ENCODE measurements at regions not wholly inside any gene's neighbourhood (a gene's known extent, or its start where the extent isn't known, plus 50 kb on each side); places are given as distances from the start of the nearest gene placed in this dataset.
A peak's percentile ranks its signal among the peaks of the same experiment; 100 is the strongest.

GRCh38 chr7:116434820-116435341 lies 64.7 kb upstream of the CAV2 start:
- in situ Hi-C loops (cut with HindIII; ENCODE audit: low pct_ligation_motif_present, low pct_unique_long_range_greater_than_20kb, low sequenced_read_pairs), result no loop called here
- DNase-seq, result no peak

- in situ Hi-C loops (cut with HindIII; ENCODE audit: low pct_ligation_motif_present, low pct_unique_long_range_greater_than_20kb, low sequenced_read_pairs), result no loop called here
- no peak for DNase-seq
Measured at GRCh38 chr7:116436305-116436826, 63.2 kb upstream of the CAV2 start.

- peak; percentile 62 for DNase-seq
- in situ Hi-C loops (cut with HindIII; ENCODE audit: low pct_ligation_motif_present, low pct_unique_long_range_greater_than_20kb, low sequenced_read_pairs), result no loop called here
Measured at GRCh38 chr7:116438267-116438666, 61.3 kb upstream of the CAV2 start.

- in situ Hi-C loops (cut with HindIII; ENCODE audit: low pct_ligation_motif_present, low pct_unique_long_range_greater_than_20kb, low sequenced_read_pairs), result no loop called here
- DNase-seq, result no peak
Measured at GRCh38 chr7:116439005-116439404, 60.5 kb upstream of the CAV2 start.

GRCh38 chr7:116439841-116440549 lies 59.5 kb upstream of the CAV2 start:
- in situ Hi-C loops (cut with HindIII; ENCODE audit: low pct_ligation_motif_present, low pct_unique_long_range_greater_than_20kb, low sequenced_read_pairs), result no loop called here
- DNase-seq, result no peak

- no peak for DNase-seq
- in situ Hi-C loops (cut with HindIII; ENCODE audit: low pct_ligation_motif_present, low pct_unique_long_range_greater_than_20kb, low sequenced_read_pairs), result no loop called here
Measured at GRCh38 chr7:116441534-116441933, 58.0 kb upstream of the CAV2 start.

- in situ Hi-C loops (cut with HindIII; ENCODE audit: low pct_ligation_motif_present, low pct_unique_long_range_greater_than_20kb, low sequenced_read_pairs), result no loop called here
- DNase-seq, result peak; percentile 99
Measured at GRCh38 chr7:116443101-116443523, 56.4 kb upstream of the CAV2 start.

- in situ Hi-C loops (cut with HindIII; ENCODE audit: low pct_ligation_motif_present, low pct_unique_long_range_greater_than_20kb, low sequenced_read_pairs), result no loop called here
- peak; percentile 33 for DNase-seq
Measured at GRCh38 chr7:116443646-116444045, 55.9 kb upstream of the CAV2 start.

GRCh38 chr7:116445447-116446211 lies 53.9 kb upstream of the CAV2 start:
- in situ Hi-C loops (cut with HindIII; ENCODE audit: low pct_ligation_motif_present, low pct_unique_long_range_greater_than_20kb, low sequenced_read_pairs), result no loop called here
- no peak for DNase-seq

GRCh38 chr7:116446212-116446855 lies 53.2 kb upstream of the CAV2 start:
- in situ Hi-C loops (cut with HindIII; ENCODE audit: low pct_ligation_motif_present, low pct_unique_long_range_greater_than_20kb, low sequenced_read_pairs), result no loop called here
- DNase-seq, result no peak

GRCh38 chr7:116447436-116447835 lies 52.1 kb upstream of the CAV2 start:
- no peak for DNase-seq
- in situ Hi-C loops (cut with HindIII; ENCODE audit: low pct_ligation_motif_present, low pct_unique_long_range_greater_than_20kb, low sequenced_read_pairs), result no loop called here

- in situ Hi-C loops (cut with HindIII; ENCODE audit: low pct_ligation_motif_present, low pct_unique_long_range_greater_than_20kb, low sequenced_read_pairs), result no loop called here
- no peak for DNase-seq
Measured at GRCh38 chr7:116447966-116448839, 51.3 kb upstream of the CAV2 start.

GRCh38 chr7:116449441-116449840 lies 50.1 kb upstream of the CAV2 start:
- in situ Hi-C loops (cut with HindIII; ENCODE audit: low pct_ligation_motif_present, low pct_unique_long_range_greater_than_20kb, low sequenced_read_pairs), result no loop called here

More at GRCh38 chr7:116449441-116449840, 50.1 kb upstream of the CAV2 start:
- no peak for DNase-seq
